ENCODE measurements at regions not wholly inside any gene's neighbourhood (a gene's known extent, or its start where the extent isn't known, plus 50 kb on each side); places are given as distances from the start of the nearest gene placed in this dataset.

- Histone ChIP-seq H3K4me1 (ENCODE audit: control insufficient read depth in 5 of 5, insufficient read depth in 5 of 5, low read length in 5 of 5) (no peaks in the 10 kb centered on the region), H3K4me3 (ENCODE audit: low read depth in 1 of 5, low read length in 5 of 5) (no peak overlapping the region), H3K36me3 (ENCODE audit: control insufficient read depth in 5 of 5, insufficient read depth in 5 of 5, low read length in 5 of 5) (no peaks in the 10 kb centered on the region), H3K27ac (ENCODE audit: low read depth, low read length) (no peak overlapping the region), H3K9ac (ENCODE audit: low read length in 5 of 5) (no peak overlapping the region), H3K9me3 (ENCODE audit: control insufficient read depth in 5 of 5, low read length in 5 of 5) (no peaks in the 10 kb centered on the region), H3K27me3 (ENCODE audit: control insufficient read depth in 5 of 5, insufficient read depth in 4 of 5, low read length in 5 of 5) (peaks cover 0 to 15% (median 5%) of the 10 kb centered on the region in 5 donors)
Observed at GRCh38 chr12:107884769-107885694, 110.5 kb downstream of the ASCL4 start.

GRCh38 chr12:107888789-107889188 is 114.3 kb downstream of the ASCL4 start:
- H3K9me3 ChIP-seq (ENCODE audit: control insufficient read depth in 5 of 5, low read length in 5 of 5), result no peaks in the 10 kb centered on the region
- H3K36me3 ChIP-seq (ENCODE audit: control insufficient read depth in 5 of 5, insufficient read depth in 5 of 5, low read length in 5 of 5), result no peaks in the 10 kb centered on the region
- no peak overlapping the region for H3K27ac ChIP-seq (ENCODE audit: low read depth, low read length)
- no peak overlapping the region for H3K9ac ChIP-seq (ENCODE audit: low read length in 5 of 5)
- H3K27me3 ChIP-seq (ENCODE audit: control insufficient read depth in 5 of 5, insufficient read depth in 4 of 5, low read length in 5 of 5), result peaks cover 2 to 14% (median 7%) of the 10 kb centered on the region in 5 donors
- no peaks in the 10 kb centered on the region for H3K4me1 ChIP-seq (ENCODE audit: control insufficient read depth in 5 of 5, insufficient read depth in 5 of 5, low read length in 5 of 5)
- H3K4me3 ChIP-seq (ENCODE audit: low read depth in 1 of 5, low read length in 5 of 5), result no peak overlapping the region

GRCh38 chr12:107891967-107892366 is 117.5 kb downstream of the ASCL4 start:
- Histone ChIP-seq H3K27me3 (ENCODE audit: control insufficient read depth in 5 of 5, insufficient read depth in 4 of 5, low read length in 5 of 5) (peaks cover 3 to 11% (median 6%) of the 10 kb centered on the region in 5 donors), H3K9ac (ENCODE audit: low read length in 5 of 5) (no peak overlapping the region), H3K4me1 (ENCODE audit: control insufficient read depth in 5 of 5, insufficient read depth in 5 of 5, low read length in 5 of 5) (no peaks in the 10 kb centered on the region), H3K9me3 (ENCODE audit: control insufficient read depth in 5 of 5, low read length in 5 of 5) (no peaks in the 10 kb centered on the region), H3K27ac (ENCODE audit: low read depth, low read length) (no peak overlapping the region), H3K36me3 (ENCODE audit: control insufficient read depth in 5 of 5, insufficient read depth in 5 of 5, low read length in 5 of 5) (no peaks in the 10 kb centered on the region), H3K4me3 (ENCODE audit: low read depth in 1 of 5, low read length in 5 of 5) (no peak overlapping the region)

- Histone ChIP-seq H3K27me3 (ENCODE audit: control insufficient read depth in 5 of 5, insufficient read depth in 4 of 5, low read length in 5 of 5) (peaks cover 2 to 7% (median 3%) of the 10 kb centered on the region in 5 donors), H3K36me3 (ENCODE audit: control insufficient read depth in 5 of 5, insufficient read depth in 5 of 5, low read length in 5 of 5) (no peaks in the 10 kb centered on the region), H3K4me1 (ENCODE audit: control insufficient read depth in 5 of 5, insufficient read depth in 5 of 5, low read length in 5 of 5) (no peaks in the 10 kb centered on the region), H3K4me3 (ENCODE audit: low read depth in 1 of 5, low read length in 5 of 5) (no peak overlapping the region), H3K9me3 (ENCODE audit: control insufficient read depth in 5 of 5, low read length in 5 of 5) (no peaks in the 10 kb centered on the region), H3K9ac (ENCODE audit: low read length in 5 of 5) (no peak overlapping the region), H3K27ac (ENCODE audit: low read depth, low read length) (no peak overlapping the region)
Observed at GRCh38 chr12:107894589-107894988, 120.1 kb downstream of the ASCL4 start.

GRCh38 chr12:107895966-107896365 is 121.5 kb downstream of the ASCL4 start:
- H3K27ac ChIP-seq (ENCODE audit: low read depth, low read length), result no peak overlapping the region
- no peaks in the 10 kb centered on the region for H3K4me1 ChIP-seq (ENCODE audit: control insufficient read depth in 5 of 5, insufficient read depth in 5 of 5, low read length in 5 of 5)

GRCh38 chr12:107900588-107900987 is 126.1 kb downstream of the ASCL4 start:
- H3K27me3 ChIP-seq (ENCODE audit: control insufficient read depth in 5 of 5, insufficient read depth in 4 of 5, low read length in 5 of 5), result peaks cover 0 to 8% (median 2%) of the 10 kb centered on the region in 5 donors
- no peak overlapping the region for H3K4me3 ChIP-seq (ENCODE audit: low read depth in 1 of 5, low read length in 5 of 5)
- no peaks in the 10 kb centered on the region for H3K36me3 ChIP-seq (ENCODE audit: control insufficient read depth in 5 of 5, insufficient read depth in 5 of 5, low read length in 5 of 5)
- no peak overlapping the region for H3K9ac ChIP-seq (ENCODE audit: low read length in 5 of 5)
- no peaks in the 10 kb centered on the region for H3K9me3 ChIP-seq (ENCODE audit: control insufficient read depth in 5 of 5, low read length in 5 of 5)
- peaks cover 0 to 11% (median 9%) of the 10 kb centered on the region in 5 donors for H3K4me1 ChIP-seq (ENCODE audit: control insufficient read depth in 5 of 5, insufficient read depth in 5 of 5, low read length in 5 of 5)
- no peak overlapping the region for H3K27ac ChIP-seq (ENCODE audit: low read depth, low read length)

More at GRCh38 chr12:107895966-107896365, 121.5 kb downstream of the ASCL4 start:
- no peak overlapping the region for H3K9ac ChIP-seq (ENCODE audit: low read length in 5 of 5)
- H3K9me3 ChIP-seq (ENCODE audit: control insufficient read depth in 5 of 5, low read length in 5 of 5), result no peaks in the 10 kb centered on the region
- H3K27me3 ChIP-seq (ENCODE audit: control insufficient read depth in 5 of 5, insufficient read depth in 4 of 5, low read length in 5 of 5), result peaks cover 1 to 7% (median 3%) of the 10 kb centered on the region in 5 donors
- H3K4me3 ChIP-seq (ENCODE audit: low read depth in 1 of 5, low read length in 5 of 5), result no peak overlapping the region
- no peaks in the 10 kb centered on the region for H3K36me3 ChIP-seq (ENCODE audit: control insufficient read depth in 5 of 5, insufficient read depth in 5 of 5, low read length in 5 of 5)

GRCh38 chr12:107903341-107904061 is 129.0 kb downstream of the ASCL4 start:
- Histone ChIP-seq H3K4me3 (ENCODE audit: low read depth in 1 of 5, low read length in 5 of 5) (peak overlapping the region in 4 of 5 donors; percentile 19 to 58 (median 38)), H3K27ac (ENCODE audit: low read depth, low read length) (no peak overlapping the region)

GRCh38 chr12:107906707-107907106 is 132.2 kb downstream of the ASCL4 start:
- peaks cover 0 to 11% (median 9%) of the 10 kb centered on the region in 5 donors for H3K4me1 ChIP-seq (ENCODE audit: control insufficient read depth in 5 of 5, insufficient read depth in 5 of 5, low read length in 5 of 5)
- peaks cover 8 to 26% (median 12%) of the 10 kb centered on the region in 5 donors for H3K27me3 ChIP-seq (ENCODE audit: control insufficient read depth in 5 of 5, insufficient read depth in 4 of 5, low read length in 5 of 5)
- no peak overlapping the region for H3K9ac ChIP-seq (ENCODE audit: low read length in 5 of 5)
- no peaks in the 10 kb centered on the region for H3K36me3 ChIP-seq (ENCODE audit: control insufficient read depth in 5 of 5, insufficient read depth in 5 of 5, low read length in 5 of 5)
- H3K4me3 ChIP-seq (ENCODE audit: low read depth in 1 of 5, low read length in 5 of 5), result no peak overlapping the region
- no peaks in the 10 kb centered on the region for H3K9me3 ChIP-seq (ENCODE audit: control insufficient read depth in 5 of 5, low read length in 5 of 5)
- H3K27ac ChIP-seq (ENCODE audit: low read depth, low read length), result no peak overlapping the region

More at GRCh38 chr12:107903341-107904061, 129.0 kb downstream of the ASCL4 start:
- H3K36me3 ChIP-seq (ENCODE audit: control insufficient read depth in 5 of 5, insufficient read depth in 5 of 5, low read length in 5 of 5), result no peaks in the 10 kb centered on the region
- peaks cover 0 to 11% (median 9%) of the 10 kb centered on the region in 5 donors for H3K4me1 ChIP-seq (ENCODE audit: control insufficient read depth in 5 of 5, insufficient read depth in 5 of 5, low read length in 5 of 5)
- H3K9me3 ChIP-seq (ENCODE audit: control insufficient read depth in 5 of 5, low read length in 5 of 5), result no peaks in the 10 kb centered on the region
- H3K27me3 ChIP-seq (ENCODE audit: control insufficient read depth in 5 of 5, insufficient read depth in 4 of 5, low read length in 5 of 5), result peaks cover 6 to 16% (median 12%) of the 10 kb centered on the region in 5 donors
- no peak overlapping the region for H3K9ac ChIP-seq (ENCODE audit: low read length in 5 of 5)

- H3K9ac ChIP-seq (ENCODE audit: low read length in 5 of 5), result no peak overlapping the region
- peak overlapping the region; percentile 43 to 62 (median 51) for H3K4me3 ChIP-seq (ENCODE audit: low read depth in 1 of 5, low read length in 5 of 5)
- H3K4me1 ChIP-seq (ENCODE audit: control insufficient read depth in 5 of 5, insufficient read depth in 5 of 5, low read length in 5 of 5), result peaks cover 2 to 14% (median 12%) of the 10 kb centered on the region in 5 donors
- no peaks in the 10 kb centered on the region for H3K36me3 ChIP-seq (ENCODE audit: control insufficient read depth in 5 of 5, insufficient read depth in 5 of 5, low read length in 5 of 5)
- no peak overlapping the region for H3K27ac ChIP-seq (ENCODE audit: low read depth, low read length)
- H3K9me3 ChIP-seq (ENCODE audit: control insufficient read depth in 5 of 5, low read length in 5 of 5), result no peaks in the 10 kb centered on the region
- peaks cover 7 to 19% (median 9%) of the 10 kb centered on the region in 5 donors for H3K27me3 ChIP-seq (ENCODE audit: control insufficient read depth in 5 of 5, insufficient read depth in 4 of 5, low read length in 5 of 5)
Observed at GRCh38 chr12:107912421-107913004, 138.0 kb downstream of the ASCL4 start.

Data from subcutaneous abdominal adipose tissue (tissue), 5 donors.